D721Med (cell line): ENCODE measurements at regions not wholly inside any gene's neighbourhood (a gene's known extent, or its start where the extent isn't known, plus 50 kb on each side); places are given as distances from the start of the nearest gene placed in this dataset.

ENCODE experiments used
- DNase-seq: peaks from one replicate; pipeline ENCODE4 v3.0.0; 2011; ENCODE audit warnings: low spot score; ENCODE audit not compliant: insufficient read length
- FAIRE-seq: peaks from 2 replicates; lab custom pipeline; 2011; peaks lifted over from hg19 to GRCh38; lab: Jason Lieb, UNC
- CTCF ChIP-seq: IDR thresholded peaks from 2 replicates; pipeline ENCODE4 v1.5.1; 2012; ENCODE audit warnings: mild to moderate bottlenecking, control low read depth; ENCODE audit not compliant: insufficient read depth; ENCODE audit errors: missing control alignments

- no peak for TF ChIP-seq CTCF
- FAIRE-seq (no peak), DNase-seq (no peak)
Observed at GRCh38 chr21:24375201-24375600, 1232.1 kb downstream of the MRPL39 start.

GRCh38 chr21:24372506-24372905 is 1234.8 kb downstream of the MRPL39 start:
- DNase-seq (no peak), FAIRE-seq (no peak)
- TF ChIP-seq CTCF, result no peak

GRCh38 chr21:24369746-24370145 is 1237.5 kb downstream of the MRPL39 start:
- no peak for TF ChIP-seq CTCF
- DNase-seq (no peak), FAIRE-seq (no peak)

- no peak for DNase-seq
- TF ChIP-seq CTCF, result no peak
- FAIRE-seq, result no peak
Observed at GRCh38 chr21:24369278-24369677, 1238.0 kb downstream of the MRPL39 start.

- FAIRE-seq (no peak), DNase-seq (no peak)
- TF ChIP-seq CTCF, result no peak
Observed at GRCh38 chr21:24367936-24368335, 1239.3 kb downstream of the MRPL39 start.

GRCh38 chr21:24353492-24353891 is 1253.8 kb downstream of the MRPL39 start:
- no peak for TF ChIP-seq CTCF
- DNase-seq, result no peak
- no peak for FAIRE-seq

- TF ChIP-seq CTCF, result no peak
- DNase-seq (no peak), FAIRE-seq (no peak)
Observed at GRCh38 chr21:24339406-24339805, 1267.9 kb downstream of the MRPL39 start.
